ENCODE measurements at regions not wholly inside any gene's neighbourhood (a gene's known extent, or its start where the extent isn't known, plus 50 kb on each side); places are given as distances from the start of the nearest gene placed in this dataset.
A peak's percentile ranks its signal among the peaks of the same experiment; 100 is the strongest.

DNA sequence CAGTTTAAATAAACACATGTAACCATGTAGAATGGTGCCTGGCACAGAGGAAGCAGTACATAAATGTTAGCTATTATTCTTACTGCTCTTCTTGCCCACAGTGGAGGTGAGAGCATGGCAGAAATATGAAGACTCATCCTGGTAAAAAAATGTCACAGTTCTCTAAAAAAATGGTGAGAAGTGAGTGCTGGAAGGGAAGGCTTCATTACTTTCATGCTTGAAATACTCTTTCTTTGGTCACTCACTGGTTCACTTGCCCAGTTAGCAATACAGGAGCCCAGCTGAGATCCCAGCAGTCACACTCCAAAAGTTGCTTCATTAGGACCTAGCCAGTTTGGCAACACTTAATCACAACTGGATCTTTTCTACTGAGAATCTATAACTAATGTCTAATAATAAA, 1017.2 kb downstream of the TUSC7 start:
- no peak overlapping the region for H3K4ac ChIP-seq (ENCODE audit: low read depth, low read length)
- H2AK5ac ChIP-seq (ENCODE audit: low read length) = no peak overlapping the region
- no peak overlapping the region for H3K4me2 ChIP-seq (ENCODE audit: low read length)
- no peak overlapping the region for H3K27ac ChIP-seq (ENCODE audit: low read depth, low read length)
- H2BK5ac ChIP-seq (ENCODE audit: low read length) = no peak overlapping the region
- H3K9ac ChIP-seq (ENCODE audit: low read length) = no peak overlapping the region
- H3K79me2 ChIP-seq (ENCODE audit: control insufficient read depth, insufficient read depth, low read length) = no peaks in the 10 kb centered on the region
- H2BK120ac ChIP-seq (ENCODE audit: low read depth, low read length) = peak overlapping the region; percentile 28
- H3K4me3 ChIP-seq (ENCODE audit: low read length) = no peak overlapping the region
- no peaks in the 10 kb centered on the region for H3K4me1 ChIP-seq (ENCODE audit: control insufficient read depth, low read depth, low read length)
- no peak overlapping the region for H4K8ac ChIP-seq (ENCODE audit: low read depth, low read length)
- no peaks in the 10 kb centered on the region for H3K79me1 ChIP-seq (ENCODE audit: low read length)
- H4K5ac ChIP-seq (ENCODE audit: low read length) = no peak overlapping the region
- DNase-seq = no peak
- H3K56ac ChIP-seq (ENCODE audit: low read length) = no peak overlapping the region
- no peaks in the 10 kb centered on the region for H3K27me3 ChIP-seq (ENCODE audit: insufficient read depth, low read length, poor library complexity)
- no peaks in the 10 kb centered on the region for H3K36me3 ChIP-seq (ENCODE audit: control insufficient read depth, insufficient read depth, low read length)
- no peak overlapping the region for H3K23ac ChIP-seq (ENCODE audit: low read length)
- H3K18ac ChIP-seq (ENCODE audit: low read length) = no peak overlapping the region
- H2BK15ac ChIP-seq (replicated peaks; ENCODE audit: low read depth) = no peak overlapping the region

DNA sequence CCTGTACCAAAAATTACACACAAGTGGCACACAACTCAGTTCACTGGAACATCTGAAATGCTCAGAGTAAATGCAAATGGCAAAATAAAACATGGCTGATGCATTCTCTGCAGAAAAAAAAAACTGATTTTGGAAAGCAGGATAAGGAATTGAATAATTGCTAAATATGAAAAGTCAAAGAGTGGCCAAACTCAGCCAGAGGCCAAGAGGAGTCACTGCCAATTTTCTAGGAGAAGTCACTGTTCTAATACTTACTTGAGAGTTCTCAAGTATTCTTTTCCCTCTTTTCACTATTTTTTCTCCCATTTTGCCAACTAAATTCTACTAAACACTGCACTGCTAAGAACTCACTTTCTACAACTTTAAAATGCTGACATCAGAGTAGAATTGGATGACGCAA, 1018.6 kb downstream of the TUSC7 start:
- Histone ChIP-seq H2BK15ac (replicated peaks; ENCODE audit: low read depth) (no peak overlapping the region), H3K4me1 (ENCODE audit: control insufficient read depth, low read depth, low read length) (no peaks in the 10 kb centered on the region), H3K23ac (ENCODE audit: low read length) (no peak overlapping the region), H3K9ac (ENCODE audit: low read length) (no peak overlapping the region), H3K79me1 (ENCODE audit: low read length) (no peaks in the 10 kb centered on the region), H3K4me2 (ENCODE audit: low read length) (no peak overlapping the region), H4K8ac (ENCODE audit: low read depth, low read length) (no peak overlapping the region), H2BK120ac (ENCODE audit: low read depth, low read length) (no peak overlapping the region), H3K36me3 (ENCODE audit: control insufficient read depth, insufficient read depth, low read length) (no peaks in the 10 kb centered on the region), H4K5ac (ENCODE audit: low read length) (no peak overlapping the region), H3K4ac (ENCODE audit: low read depth, low read length) (no peak overlapping the region), H3K27ac (ENCODE audit: low read depth, low read length) (no peak overlapping the region), H3K79me2 (ENCODE audit: control insufficient read depth, insufficient read depth, low read length) (no peaks in the 10 kb centered on the region), H2BK5ac (ENCODE audit: low read length) (no peak overlapping the region), H3K18ac (ENCODE audit: low read length) (no peak overlapping the region), H3K56ac (ENCODE audit: low read length) (no peak overlapping the region), H3K27me3 (ENCODE audit: insufficient read depth, low read length, poor library complexity) (no peaks in the 10 kb centered on the region), H3K4me3 (ENCODE audit: low read length) (no peak overlapping the region), H2AK5ac (ENCODE audit: low read length) (no peak overlapping the region)
- no peak for DNase-seq
- no CpG with 5 or more reads among the region's 1 CpG for WGBS (ENCODE audit: extremely low coverage, insufficient coverage, low lambda C conversion rate)

GRCh38 chr3:117734496-117734895, 1024.9 kb downstream of the TUSC7 start:
- no peak overlapping the region for H3K4ac ChIP-seq (ENCODE audit: low read depth, low read length)
- H3K36me3 ChIP-seq (ENCODE audit: control insufficient read depth, insufficient read depth, low read length) = no peaks in the 10 kb centered on the region
- no peak overlapping the region for H3K9ac ChIP-seq (ENCODE audit: low read length)
- H2BK120ac ChIP-seq (ENCODE audit: low read depth, low read length) = no peak overlapping the region
- no peaks in the 10 kb centered on the region for H3K4me1 ChIP-seq (ENCODE audit: control insufficient read depth, low read depth, low read length)
- H4K5ac ChIP-seq (ENCODE audit: low read length) = no peak overlapping the region
- no CpG with 5 or more reads among the region's 3 CpGs for WGBS (ENCODE audit: extremely low coverage, insufficient coverage, low lambda C conversion rate)
- no peak for DNase-seq
- H3K4me3 ChIP-seq (ENCODE audit: low read length) = no peak overlapping the region
- H3K79me2 ChIP-seq (ENCODE audit: control insufficient read depth, insufficient read depth, low read length) = no peaks in the 10 kb centered on the region
- H3K27me3 ChIP-seq (ENCODE audit: insufficient read depth, low read length, poor library complexity) = no peaks in the 10 kb centered on the region
- no peak overlapping the region for H2BK5ac ChIP-seq (ENCODE audit: low read length)
- no peak overlapping the region for H4K8ac ChIP-seq (ENCODE audit: low read depth, low read length)
- no peaks in the 10 kb centered on the region for H3K79me1 ChIP-seq (ENCODE audit: low read length)
- H3K23ac ChIP-seq (ENCODE audit: low read length) = no peak overlapping the region
- no peak overlapping the region for H2AK5ac ChIP-seq (ENCODE audit: low read length)
- H3K4me2 ChIP-seq (ENCODE audit: low read length) = no peak overlapping the region
- H3K56ac ChIP-seq (ENCODE audit: low read length) = no peak overlapping the region
- no peak overlapping the region for H2BK15ac ChIP-seq (replicated peaks; ENCODE audit: low read depth)
- H3K27ac ChIP-seq (ENCODE audit: low read depth, low read length) = no peak overlapping the region
- no peak overlapping the region for H3K18ac ChIP-seq (ENCODE audit: low read length)

GRCh38 chr3:117735481-117736101, 1026.0 kb downstream of the TUSC7 start:
- Histone ChIP-seq H2BK15ac (replicated peaks; ENCODE audit: low read depth) (no peak overlapping the region), H3K27me3 (ENCODE audit: insufficient read depth, low read length, poor library complexity) (no peaks in the 10 kb centered on the region), H2BK120ac (ENCODE audit: low read depth, low read length) (no peak overlapping the region), H4K5ac (ENCODE audit: low read length) (no peak overlapping the region), H3K79me1 (ENCODE audit: low read length) (no peaks in the 10 kb centered on the region), H3K56ac (ENCODE audit: low read length) (no peak overlapping the region), H3K4me3 (ENCODE audit: low read length) (no peak overlapping the region), H3K23ac (ENCODE audit: low read length) (no peak overlapping the region), H4K8ac (ENCODE audit: low read depth, low read length) (no peak overlapping the region), H3K4me2 (ENCODE audit: low read length) (no peak overlapping the region), H3K27ac (ENCODE audit: low read depth, low read length) (no peak overlapping the region), H3K4me1 (ENCODE audit: control insufficient read depth, low read depth, low read length) (no peaks in the 10 kb centered on the region), H2AK5ac (ENCODE audit: low read length) (no peak overlapping the region), H2BK5ac (ENCODE audit: low read length) (no peak overlapping the region), H3K4ac (ENCODE audit: low read depth, low read length) (no peak overlapping the region), H3K36me3 (ENCODE audit: control insufficient read depth, insufficient read depth, low read length) (no peaks in the 10 kb centered on the region), H3K79me2 (ENCODE audit: control insufficient read depth, insufficient read depth, low read length) (no peaks in the 10 kb centered on the region), H3K9ac (ENCODE audit: low read length) (no peak overlapping the region), H3K18ac (ENCODE audit: low read length) (no peak overlapping the region)
- WGBS (ENCODE audit: extremely low coverage, insufficient coverage, low lambda C conversion rate) = no CpG with 5 or more reads among the region's 2 CpGs
- DNase-seq = no peak

GRCh38 chr3:117736846-117737245, 1027.3 kb downstream of the TUSC7 start:
- H3K27me3 ChIP-seq (ENCODE audit: insufficient read depth, low read length, poor library complexity) = no peaks in the 10 kb centered on the region
- H2BK5ac ChIP-seq (ENCODE audit: low read length) = no peak overlapping the region
- DNase-seq = no peak
- H2BK15ac ChIP-seq (replicated peaks; ENCODE audit: low read depth) = no peak overlapping the region
- H3K56ac ChIP-seq (ENCODE audit: low read length) = no peak overlapping the region
- H3K9ac ChIP-seq (ENCODE audit: low read length) = no peak overlapping the region
- no peak overlapping the region for H3K4me2 ChIP-seq (ENCODE audit: low read length)
- H3K23ac ChIP-seq (ENCODE audit: low read length) = no peak overlapping the region
- H3K18ac ChIP-seq (ENCODE audit: low read length) = no peak overlapping the region
- no peaks in the 10 kb centered on the region for H3K36me3 ChIP-seq (ENCODE audit: control insufficient read depth, insufficient read depth, low read length)
- H2AK5ac ChIP-seq (ENCODE audit: low read length) = no peak overlapping the region
- no peaks in the 10 kb centered on the region for H3K4me1 ChIP-seq (ENCODE audit: control insufficient read depth, low read depth, low read length)
- H3K79me2 ChIP-seq (ENCODE audit: control insufficient read depth, insufficient read depth, low read length) = no peaks in the 10 kb centered on the region
- no peak overlapping the region for H4K5ac ChIP-seq (ENCODE audit: low read length)
- H4K8ac ChIP-seq (ENCODE audit: low read depth, low read length) = no peak overlapping the region
- no peak overlapping the region for H3K4ac ChIP-seq (ENCODE audit: low read depth, low read length)
- H3K79me1 ChIP-seq (ENCODE audit: low read length) = no peaks in the 10 kb centered on the region
- H2BK120ac ChIP-seq (ENCODE audit: low read depth, low read length) = no peak overlapping the region
- no peak overlapping the region for H3K27ac ChIP-seq (ENCODE audit: low read depth, low read length)
- WGBS (ENCODE audit: extremely low coverage, insufficient coverage, low lambda C conversion rate) = no CpG with 5 or more reads among the region's 3 CpGs
- H3K4me3 ChIP-seq (ENCODE audit: low read length) = no peak overlapping the region

GRCh38 chr3:117743993-117744392, 1034.4 kb downstream of the TUSC7 start:
- Histone ChIP-seq H3K4ac (ENCODE audit: low read depth, low read length) (no peak overlapping the region), H3K36me3 (ENCODE audit: control insufficient read depth, insufficient read depth, low read length) (no peaks in the 10 kb centered on the region), H4K5ac (ENCODE audit: low read length) (no peak overlapping the region), H3K79me1 (ENCODE audit: low read length) (no peaks in the 10 kb centered on the region), H2BK15ac (replicated peaks; ENCODE audit: low read depth) (no peak overlapping the region), H3K27ac (ENCODE audit: low read depth, low read length) (no peak overlapping the region), H3K4me2 (ENCODE audit: low read length) (no peak overlapping the region), H4K8ac (ENCODE audit: low read depth, low read length) (no peak overlapping the region), H3K56ac (ENCODE audit: low read length) (no peak overlapping the region), H3K18ac (ENCODE audit: low read length) (no peak overlapping the region), H3K23ac (ENCODE audit: low read length) (no peak overlapping the region), H3K27me3 (ENCODE audit: insufficient read depth, low read length, poor library complexity) (no peaks in the 10 kb centered on the region), H2AK5ac (ENCODE audit: low read length) (no peak overlapping the region), H2BK120ac (ENCODE audit: low read depth, low read length) (no peak overlapping the region), H3K4me1 (ENCODE audit: control insufficient read depth, low read depth, low read length) (no peaks in the 10 kb centered on the region), H3K4me3 (ENCODE audit: low read length) (no peak overlapping the region), H3K9ac (ENCODE audit: low read length) (no peak overlapping the region), H2BK5ac (ENCODE audit: low read length) (no peak overlapping the region), H3K79me2 (ENCODE audit: control insufficient read depth, insufficient read depth, low read length) (no peaks in the 10 kb centered on the region)
- no peak for DNase-seq
- WGBS (ENCODE audit: extremely low coverage, insufficient coverage, low lambda C conversion rate) = no CpG with 5 or more reads among the region's 1 CpG

Data from mesendoderm (in vitro differentiated cells).